ENCODE measurements at regions not wholly inside any gene's neighbourhood (a gene's known extent, or its start where the extent isn't known, plus 50 kb on each side); places are given as distances from the start of the nearest gene placed in this dataset.
"Not testable (repeated sequence)": the region's sequence is repeated elsewhere in the genome, so short reads cannot be mapped to it uniquely, and the experiment has no call there.

DNA sequence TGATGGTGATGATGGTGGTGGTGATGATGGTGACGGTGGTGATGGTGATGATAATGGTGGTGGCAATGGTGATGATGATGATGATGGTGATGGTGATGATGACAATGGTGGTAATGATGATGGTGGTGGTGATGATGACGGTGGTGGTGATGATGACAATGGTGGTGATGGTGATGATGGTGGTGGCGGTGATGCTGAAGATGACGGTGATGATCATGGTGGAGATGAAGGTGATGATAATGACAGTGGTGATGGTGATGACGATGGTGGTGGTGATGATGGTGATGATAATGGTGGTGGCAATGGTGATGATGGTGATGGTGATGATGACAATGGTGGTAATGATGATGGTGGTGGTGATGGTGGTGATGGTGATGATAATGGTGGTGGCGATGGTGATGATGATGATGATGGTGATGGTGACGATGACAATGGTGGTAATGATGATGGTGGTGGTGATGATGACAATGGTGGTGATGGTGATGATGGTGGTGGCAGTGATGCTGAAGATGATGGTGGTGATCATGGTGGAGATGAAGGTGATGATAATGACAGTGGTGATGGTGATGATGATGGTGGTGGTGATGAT, 283.0 kb downstream of the FOXL1 start:
- not testable (repeated sequence) for DNase-seq (ENCODE audit: low read depth in 2 of 2, low spot score in 1 of 2)

DNA sequence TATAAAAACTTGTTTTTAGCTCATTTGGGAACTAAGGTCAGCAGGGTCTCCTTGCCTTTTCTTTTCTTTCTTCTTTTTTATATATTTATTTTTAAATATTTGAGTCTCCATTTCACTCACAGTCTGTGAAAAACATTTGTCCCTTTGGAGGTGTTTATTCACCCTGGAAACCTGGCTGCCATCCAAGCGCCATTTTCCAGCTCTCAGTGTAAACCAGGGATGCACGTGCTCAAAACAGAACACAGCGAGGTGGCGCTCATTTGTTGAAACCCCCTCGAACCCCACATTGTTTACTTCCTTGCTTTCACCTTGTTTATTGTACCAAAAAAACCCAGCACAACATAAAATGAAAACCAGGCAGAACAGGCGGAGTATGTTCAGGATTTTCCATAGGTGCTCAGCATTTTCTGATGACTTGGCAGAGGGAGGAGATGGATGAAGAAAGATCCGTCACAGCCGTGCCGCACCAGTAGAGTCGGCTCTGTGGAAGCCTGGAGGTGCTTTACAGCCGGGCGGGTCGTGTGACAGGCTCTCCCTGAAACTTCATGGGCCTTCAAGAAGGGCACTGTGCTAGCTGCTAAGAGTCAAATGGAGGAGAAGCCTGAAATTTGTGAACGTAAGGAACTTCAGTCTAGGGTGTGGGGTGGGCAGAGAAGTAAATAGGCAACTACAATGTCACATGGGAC, 284.4 kb downstream of the FOXL1 start:
- DNase-seq (ENCODE audit: low read depth in 2 of 2, low spot score in 1 of 2), result no peak

DNA sequence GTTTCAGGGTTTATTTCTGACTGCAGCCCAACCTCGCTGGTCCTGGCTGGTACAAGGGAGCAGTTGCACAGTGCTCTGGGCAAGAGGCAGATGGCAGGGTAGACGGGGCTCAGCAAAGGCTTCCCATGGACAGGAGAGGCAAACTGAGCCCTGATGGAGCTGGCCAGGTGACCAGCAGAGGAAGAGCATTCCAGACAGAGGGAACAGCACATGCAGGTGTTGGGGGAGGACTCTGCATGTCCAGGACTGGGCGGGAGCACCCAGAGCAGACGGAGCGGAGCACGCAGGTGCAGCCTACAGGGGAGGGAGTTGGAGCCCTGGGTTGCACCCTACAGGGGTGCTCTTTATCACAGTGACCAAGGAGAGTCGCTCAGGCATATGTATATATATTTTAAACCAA, 285.3 kb downstream of the FOXL1 start:
- no peak for DNase-seq (ENCODE audit: low read depth in 2 of 2, low spot score in 1 of 2)

DNA sequence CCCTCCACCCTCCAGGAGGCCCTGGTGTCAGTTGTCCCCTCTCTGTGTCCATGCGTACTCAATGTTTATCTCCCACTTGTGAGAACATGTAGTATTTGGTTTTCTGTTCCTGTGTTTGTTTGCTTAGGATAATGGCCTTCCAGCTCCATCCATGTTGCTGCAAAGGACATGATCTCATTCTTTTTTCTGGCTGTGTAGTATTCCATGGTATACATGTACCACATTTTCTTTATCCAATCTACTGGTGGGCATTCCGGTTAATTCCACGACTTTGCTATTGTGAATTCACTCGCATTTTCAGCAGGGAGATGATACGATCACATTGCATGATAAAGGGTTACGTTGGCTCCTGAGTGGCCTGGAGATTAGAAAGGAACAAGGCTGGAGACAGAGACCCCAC, 286.2 kb downstream of the FOXL1 start:
- no peak for DNase-seq (ENCODE audit: low read depth in 2 of 2, low spot score in 1 of 2)

DNA sequence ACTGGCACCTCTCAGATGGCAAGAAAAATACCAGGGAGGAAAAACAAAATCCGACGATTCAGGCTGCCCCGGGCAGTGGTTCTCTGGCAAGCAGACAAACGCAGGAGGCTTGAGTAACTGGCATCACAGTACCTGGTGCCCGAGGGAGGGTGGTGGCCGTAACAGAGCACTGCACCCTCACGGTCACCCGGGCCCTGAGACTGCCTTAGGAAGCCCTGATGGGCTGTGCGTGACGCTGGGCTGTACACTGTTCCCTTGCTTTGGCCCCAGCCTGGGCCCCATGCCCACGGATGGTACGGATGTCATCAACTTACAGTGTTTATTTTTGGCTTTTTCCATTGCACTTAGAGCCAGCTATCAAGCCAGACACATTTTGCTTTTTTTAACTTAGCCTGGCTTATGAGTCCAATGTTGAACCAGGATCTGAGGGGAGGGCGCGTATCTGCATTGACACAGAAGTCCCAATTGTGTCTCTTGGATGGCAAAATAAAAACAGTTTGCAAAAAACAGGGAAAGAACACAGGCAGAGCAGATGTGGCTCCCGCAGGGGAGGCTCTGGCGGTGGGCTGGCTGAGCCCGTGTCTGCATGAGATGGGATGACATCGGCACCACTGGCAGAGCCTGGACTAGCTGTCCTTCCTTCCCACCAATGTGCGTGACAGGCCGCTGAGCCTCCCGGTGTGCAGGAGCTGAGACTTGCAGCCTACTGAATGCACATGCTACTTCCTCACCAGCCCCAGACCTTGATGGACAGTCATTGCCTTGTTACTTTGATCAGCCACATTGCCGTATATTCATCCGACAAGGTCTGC, 287.7 kb downstream of the FOXL1 start:
- no peak for DNase-seq (ENCODE audit: low read depth in 2 of 2, low spot score in 1 of 2)

DNA sequence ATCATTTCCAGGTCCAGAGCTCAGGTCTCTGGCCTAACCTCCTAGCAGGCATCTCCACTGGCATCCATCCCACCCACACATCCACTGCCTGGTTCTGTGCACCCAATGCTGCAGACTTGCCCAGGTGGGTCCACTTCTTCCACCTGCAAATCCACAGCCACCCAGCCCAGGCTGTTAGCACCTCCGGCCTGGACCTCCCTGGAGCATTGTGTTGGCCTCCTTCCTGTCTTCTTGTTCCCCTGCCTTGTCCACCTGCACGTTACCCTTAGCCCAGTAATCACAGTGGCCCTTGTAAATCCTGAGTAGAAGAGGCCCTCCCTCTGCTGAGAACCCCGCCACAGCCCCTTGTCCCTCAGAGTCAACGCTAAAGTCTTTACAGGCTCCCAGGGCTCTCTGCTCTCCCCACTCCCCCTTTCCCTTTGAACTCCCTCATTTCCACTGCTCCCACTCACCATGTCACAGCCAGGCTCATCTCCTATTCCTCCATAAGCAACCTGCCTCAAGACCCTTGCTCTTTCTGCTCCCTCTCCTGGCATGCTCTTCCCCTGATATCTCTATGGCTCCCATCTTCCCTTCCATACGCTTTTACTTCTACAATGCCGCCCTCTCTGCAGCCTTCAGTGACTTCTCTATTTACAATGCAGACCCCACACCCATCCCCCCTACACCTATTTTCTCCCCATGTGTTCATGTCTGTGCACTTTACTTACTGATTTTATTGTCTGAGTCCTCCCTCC, 288.8 kb downstream of the FOXL1 start:
- DNase-seq (ENCODE audit: low read depth in 2 of 2, low spot score in 1 of 2), result no peak

DNA sequence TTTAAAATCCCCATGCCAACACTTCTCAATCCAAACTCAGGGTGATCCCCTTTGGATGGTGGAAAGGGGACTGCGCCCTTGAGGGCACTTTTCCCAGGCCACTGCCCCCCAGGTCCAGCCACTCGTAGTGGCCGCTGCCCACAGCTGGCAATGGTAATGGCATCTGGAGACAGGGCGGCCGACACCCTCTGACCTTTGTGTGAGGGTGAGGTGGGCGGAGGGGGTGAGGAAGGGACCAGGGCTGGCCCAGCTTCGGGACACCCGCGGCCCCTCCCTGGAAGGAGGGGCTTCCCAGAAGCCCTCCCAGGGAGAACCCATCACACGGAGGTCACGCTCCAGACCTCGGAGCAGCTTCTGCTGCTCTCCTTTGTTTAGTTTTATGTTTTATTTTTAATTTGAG, 289.7 kb downstream of the FOXL1 start:
- no peak for DNase-seq (ENCODE audit: low read depth in 2 of 2, low spot score in 1 of 2)

DNA sequence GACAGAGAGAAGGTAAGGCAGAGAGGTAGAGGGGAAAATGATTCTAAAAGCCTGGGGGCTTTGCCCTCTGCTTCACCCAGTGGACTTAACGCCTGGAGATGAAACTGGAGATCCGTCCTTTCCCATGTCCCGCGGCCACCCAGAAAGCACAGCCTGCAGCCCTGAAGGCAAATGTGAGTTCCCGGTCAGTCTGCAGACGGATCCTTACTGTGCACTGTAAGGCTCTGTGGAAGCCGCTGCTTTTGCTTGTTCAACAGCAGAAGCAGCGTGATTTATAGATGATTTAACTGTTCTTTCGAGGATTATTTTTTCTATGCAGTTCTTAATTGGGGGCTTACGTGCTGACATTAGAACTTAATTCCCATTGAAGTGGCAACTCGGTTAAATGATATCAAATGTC, 290.4 kb downstream of the FOXL1 start:
- no peak for DNase-seq (ENCODE audit: low read depth in 2 of 2, low spot score in 1 of 2)

DNA sequence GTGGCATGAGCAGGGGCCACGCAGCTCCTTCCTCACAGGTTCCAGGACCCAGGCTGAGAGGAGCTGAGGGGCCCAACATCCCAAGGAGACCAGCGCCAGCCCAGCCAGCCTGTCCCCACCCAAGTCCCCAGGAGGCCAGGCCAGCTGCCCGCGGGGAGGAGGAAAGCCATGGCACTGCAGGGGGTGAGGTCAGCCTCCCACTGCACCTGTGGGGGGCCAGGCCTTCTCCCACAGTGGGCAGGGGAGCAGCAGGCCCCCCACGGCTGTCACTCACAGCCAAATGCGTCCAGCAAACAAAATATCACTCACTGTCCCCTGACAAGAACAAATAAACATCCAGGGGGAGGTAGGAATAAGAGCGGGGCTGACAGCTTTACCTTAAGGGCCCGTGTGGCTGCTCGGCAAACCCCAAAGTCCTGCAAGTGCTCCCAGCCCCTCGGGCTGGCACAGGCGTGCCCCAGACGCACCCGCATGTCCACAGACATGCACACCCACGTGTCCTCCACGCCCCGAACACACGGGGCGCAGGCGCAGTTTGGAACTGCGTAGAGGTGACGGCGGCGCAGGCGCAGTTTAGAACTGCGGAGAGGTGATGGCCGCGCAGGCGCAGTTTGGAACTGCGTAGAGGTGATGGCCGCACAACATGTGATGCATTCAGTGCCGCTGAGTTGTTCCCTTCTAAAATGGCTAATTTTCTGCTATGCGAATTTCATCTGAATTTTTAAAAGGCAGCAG, 291.1 kb downstream of the FOXL1 start:
- no peak for DNase-seq (ENCODE audit: low read depth in 2 of 2, low spot score in 1 of 2)

DNA sequence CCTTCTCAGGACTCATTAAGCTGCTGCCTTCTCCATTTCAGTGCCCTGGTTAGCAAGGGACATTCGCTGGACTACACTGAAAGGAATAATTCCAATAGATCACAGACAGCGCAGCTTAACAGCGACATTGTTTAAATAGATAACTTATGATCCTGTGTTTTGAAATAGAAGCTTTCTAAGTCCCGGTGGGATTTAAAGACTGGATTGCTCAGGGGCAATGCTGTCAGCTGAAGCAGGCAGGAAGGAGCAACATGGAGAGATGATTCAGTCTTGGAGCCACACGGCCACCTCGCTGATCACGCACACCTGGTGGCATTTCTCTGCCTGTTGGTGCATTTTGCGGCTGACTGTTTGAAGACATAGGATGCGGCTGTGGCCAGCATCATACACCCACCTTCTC, 292.0 kb downstream of the FOXL1 start:
- DNase-seq (ENCODE audit: low read depth in 2 of 2, low spot score in 1 of 2), result no peak

DNA sequence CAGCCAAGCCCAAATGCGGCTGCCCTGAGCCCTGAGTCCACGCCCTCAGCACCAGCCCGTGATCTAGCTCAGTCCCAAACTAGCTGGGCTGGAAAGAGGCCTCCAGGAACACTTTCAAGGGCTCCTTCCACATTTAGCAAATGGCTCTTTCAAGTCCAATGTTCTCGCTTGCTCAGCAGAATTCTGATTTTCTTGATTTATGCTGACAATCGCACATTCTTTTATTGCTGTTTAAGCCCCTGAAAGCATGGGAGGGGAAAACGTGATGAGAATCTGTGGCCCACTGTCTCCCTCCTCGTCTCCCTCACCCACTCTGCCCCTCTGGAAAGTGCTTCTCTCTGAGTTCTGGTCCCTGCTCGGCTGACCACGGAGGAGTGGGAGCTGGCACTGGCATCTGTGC, 293.8 kb downstream of the FOXL1 start:
- no peak for DNase-seq (ENCODE audit: low read depth in 2 of 2, low spot score in 1 of 2)

DNA sequence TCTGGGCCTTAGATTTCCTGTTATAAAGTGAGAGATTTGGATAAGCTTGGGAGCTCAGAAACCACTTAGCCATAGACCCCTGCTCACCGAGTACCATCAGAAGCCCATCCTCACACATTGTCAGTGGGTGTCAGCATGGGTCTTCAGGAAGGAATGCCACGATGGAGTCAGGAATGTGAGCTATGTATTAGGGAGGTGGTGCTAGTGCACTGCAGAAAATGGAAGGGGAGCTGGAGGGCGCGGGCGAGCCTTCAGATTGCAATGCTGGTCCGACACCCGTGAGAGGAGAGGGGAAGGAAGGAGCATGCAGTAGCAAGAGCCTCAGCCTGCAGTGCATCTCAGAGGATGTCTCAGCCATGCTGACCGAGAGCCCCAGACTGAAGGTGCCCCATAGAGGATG, 294.5 kb downstream of the FOXL1 start:
- DNase-seq (ENCODE audit: low read depth in 2 of 2, low spot score in 1 of 2), result no peak

DNA sequence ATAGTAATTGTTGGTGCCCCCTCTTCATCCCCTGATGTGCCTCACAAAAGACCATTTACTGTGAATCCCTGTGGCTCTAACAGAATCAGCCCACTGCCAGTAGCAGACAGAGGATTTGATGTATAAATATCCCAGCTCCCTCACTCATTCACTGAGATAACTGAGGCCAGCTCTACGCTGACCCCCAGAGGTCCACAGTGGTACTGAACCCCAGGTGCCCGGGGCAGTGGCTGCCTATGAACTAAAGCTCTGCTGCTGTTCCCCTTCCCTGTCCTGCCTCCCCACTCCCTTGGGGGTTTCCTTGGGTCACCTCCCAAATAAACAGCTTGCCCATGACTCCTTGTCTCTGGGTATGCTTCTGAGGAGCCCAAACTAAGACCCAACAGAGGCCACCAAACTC, 295.8 kb downstream of the FOXL1 start:
- no peak for DNase-seq (ENCODE audit: low read depth in 2 of 2, low spot score in 1 of 2)

DNA sequence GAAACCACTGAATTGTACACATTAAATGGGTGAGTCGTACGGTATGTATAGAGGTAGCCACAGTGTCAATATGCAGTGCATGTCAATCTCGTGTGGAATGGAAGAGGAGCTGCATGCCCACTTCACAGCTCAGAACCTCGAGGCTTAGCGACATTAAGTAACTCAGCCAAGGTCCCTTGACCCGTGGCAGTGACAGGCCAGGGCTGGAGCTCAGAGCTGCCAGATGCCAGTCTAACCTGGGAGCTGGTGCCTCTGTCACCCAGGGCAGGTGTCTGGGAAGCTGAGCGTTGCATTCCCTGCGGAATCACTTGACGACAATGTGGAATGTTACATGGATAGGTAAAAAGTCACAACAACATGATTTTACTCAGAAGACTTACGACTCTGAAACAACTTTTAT, 298.1 kb downstream of the FOXL1 start:
- DNase-seq (ENCODE audit: low read depth in 2 of 2, low spot score in 1 of 2), result no peak

DNA sequence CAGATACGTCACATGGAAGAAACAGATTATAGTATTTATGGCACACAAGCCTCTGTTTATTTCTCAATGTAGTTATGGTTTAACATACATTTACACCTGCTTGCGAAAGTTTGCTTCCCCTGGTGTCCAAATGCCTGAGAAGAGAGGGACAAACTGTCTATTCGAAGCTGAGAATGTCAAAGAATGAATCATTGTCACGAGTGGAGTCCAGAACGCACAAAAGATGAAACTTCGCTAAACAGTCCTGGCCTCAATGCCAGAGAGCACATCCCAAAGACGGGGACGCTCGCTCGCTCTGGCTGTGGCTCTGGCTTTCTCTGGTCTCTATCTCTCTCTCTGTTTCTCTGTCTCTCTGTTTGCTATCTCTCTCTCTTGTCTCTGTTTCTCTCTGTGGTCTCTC, 298.8 kb downstream of the FOXL1 start:
- DNase-seq (ENCODE audit: low read depth in 2 of 2, low spot score in 1 of 2), result no peak

DNA sequence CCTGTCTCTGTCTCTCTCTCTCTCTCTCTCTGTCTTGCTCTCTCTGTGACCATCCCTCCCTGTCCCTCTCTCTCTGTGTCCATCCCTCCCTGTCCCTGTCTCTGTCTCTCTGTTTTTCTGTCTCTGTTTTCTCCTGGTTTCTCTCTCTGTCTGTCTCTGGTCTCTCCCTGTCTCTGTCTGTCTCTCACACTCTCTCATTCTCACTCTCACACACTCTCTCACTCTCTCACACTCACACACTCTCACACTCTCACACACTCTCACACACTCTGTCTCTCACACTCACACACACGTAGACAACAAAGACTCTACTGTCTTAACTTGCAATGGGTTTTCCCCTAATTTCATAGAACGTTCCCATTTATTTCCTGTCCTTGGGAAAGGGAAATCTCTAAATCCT, 299.5 kb downstream of the FOXL1 start:
- DNase-seq (ENCODE audit: low read depth in 2 of 2, low spot score in 1 of 2), result no peak

DNA sequence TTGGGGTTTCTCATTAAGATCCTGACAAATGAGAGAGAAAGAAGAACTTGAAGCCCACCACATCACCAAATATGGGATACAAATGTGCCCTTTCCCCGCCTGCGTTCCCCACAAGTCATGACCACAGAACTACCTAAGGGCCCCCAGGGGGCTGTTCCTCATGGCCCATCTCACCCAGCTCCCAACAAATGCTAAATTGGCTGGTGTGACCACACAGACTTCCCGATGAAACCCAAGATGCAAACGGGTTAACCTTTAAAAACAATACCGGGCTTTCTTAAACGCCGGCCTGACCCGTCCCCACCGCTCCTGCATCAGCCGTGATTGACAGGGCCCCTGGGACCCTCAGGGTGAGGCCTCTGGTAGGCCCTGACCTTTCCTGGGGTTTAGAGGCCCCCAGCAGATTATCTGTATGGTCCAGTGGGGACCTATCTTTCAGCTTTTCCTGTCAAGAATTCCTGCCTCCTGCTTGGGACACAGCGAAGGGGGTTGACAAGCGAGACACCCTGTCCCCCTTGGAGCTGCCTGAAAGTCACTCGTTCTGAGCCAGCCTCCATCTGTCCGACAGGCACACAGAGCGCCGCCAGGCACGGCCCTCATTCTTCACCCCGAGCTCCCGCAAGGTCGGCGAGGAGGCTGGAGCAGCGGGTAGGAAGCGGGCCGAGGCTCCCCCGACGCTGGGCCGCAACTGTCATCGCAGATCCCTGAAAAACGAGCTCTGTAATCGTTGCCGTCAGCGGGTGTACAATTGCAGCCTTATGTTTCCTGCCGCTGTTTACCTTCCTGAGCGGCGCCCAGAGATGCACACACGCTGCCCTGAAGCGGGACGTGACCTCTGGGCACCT, 300.1 kb downstream of the FOXL1 start:
- DNase-seq (ENCODE audit: low read depth in 2 of 2, low spot score in 1 of 2), result no peak

DNA sequence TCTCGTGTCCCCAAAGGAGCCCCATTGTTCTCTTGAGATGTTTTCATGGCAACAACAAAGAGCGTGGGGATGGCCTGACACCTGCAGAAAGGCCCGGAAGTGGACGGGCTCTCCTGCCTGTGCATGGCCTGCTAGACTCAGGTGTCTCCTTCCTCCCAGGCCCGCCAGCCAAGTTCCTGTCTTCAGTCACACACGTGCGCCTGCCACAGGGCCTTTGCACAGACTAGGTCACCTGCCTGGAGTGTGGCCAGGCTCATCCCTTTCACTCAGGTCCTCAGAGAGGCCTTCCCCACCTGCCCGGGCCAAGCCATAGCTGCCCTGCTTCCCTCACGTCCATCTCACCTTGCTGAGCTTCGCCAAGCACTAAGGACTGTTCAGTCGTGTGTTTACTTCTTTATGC, 300.9 kb downstream of the FOXL1 start:
- DNase-seq (ENCODE audit: low read depth in 2 of 2, low spot score in 1 of 2), result no peak

DNA sequence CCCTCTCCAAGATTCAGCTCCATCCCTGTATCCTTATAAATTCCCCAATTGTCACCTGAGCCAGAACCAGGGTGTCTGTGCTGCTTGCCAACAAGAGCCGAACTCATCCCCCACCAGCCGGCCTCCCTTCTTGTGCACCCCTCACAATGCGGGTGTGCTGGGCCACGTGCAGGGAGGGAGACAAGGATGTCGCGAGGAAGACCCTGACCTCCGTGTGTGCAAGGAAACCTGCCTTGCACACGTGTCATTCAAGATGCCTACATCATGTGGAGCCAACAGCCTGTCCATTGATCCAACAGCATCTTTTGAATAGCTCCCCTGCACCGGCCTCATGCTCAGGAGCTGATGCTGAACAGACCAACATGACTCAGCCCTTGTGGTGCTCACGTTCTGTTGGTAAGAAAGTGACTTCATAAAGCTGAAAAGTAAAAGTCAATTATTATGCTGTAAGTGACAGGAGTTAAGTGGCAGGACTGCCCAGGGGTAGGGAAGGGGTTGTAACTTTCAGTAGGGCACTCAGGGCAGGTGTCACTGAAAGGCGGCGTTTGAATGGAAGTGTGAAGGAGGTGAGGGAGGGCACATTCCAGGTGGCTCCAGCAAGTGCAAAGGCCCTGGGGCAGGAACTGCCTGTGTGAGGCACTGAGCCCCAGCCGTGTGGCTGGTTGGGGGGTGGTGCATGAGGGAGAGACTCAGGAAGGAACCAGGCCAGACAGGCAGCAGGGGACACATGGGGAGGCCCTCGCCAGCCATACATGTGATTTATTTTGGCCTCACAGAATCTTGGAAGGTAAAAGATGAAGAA, 302.2 kb downstream of the FOXL1 start:
- no peak for DNase-seq (ENCODE audit: low read depth in 2 of 2, low spot score in 1 of 2)

All from stimulated activated CD8-positive, alpha-beta memory T cell treated with anti-CD3 and anti-CD28 coated beads, Interleukin-4, amount 100 ng/mL, for 4 hours (primary cell).